Smooth muscle cell (in vitro differentiated cells): ENCODE measurements at regions not wholly inside any gene's neighbourhood (a gene's known extent, or its start where the extent isn't known, plus 50 kb on each side); places are given as distances from the start of the nearest gene placed in this dataset.

Source experiments
- DNase-seq: peaks from one replicate; lab custom pipeline; 2025; ENCODE audit not compliant: unreplicated experiment; lab: John Stamatoyannopoulos, UW
- H2AFZ ChIP-seq: fragments of 200-600 bp; sonication (generic); 2 replicates; pipeline ENCODE4 v1.6.0; 2016; ENCODE audit warnings: antibody characterized with exemption, low read depth, mild to moderate bottlenecking
- H3F3A ChIP-seq: fragments of 200-600 bp; sonication (generic); 2 replicates; pipeline ENCODE4 v1.6.0; 2017; ENCODE audit warnings: antibody characterized with exemption, low read depth
- H3K27ac ChIP-seq: fragments of 200-600 bp; sonication (generic); 2 replicates; pipeline ENCODE4 v1.5.1; 2016; ENCODE audit warnings: low read depth, mild to moderate bottlenecking
- H3K27me3 ChIP-seq: fragments of 200-600 bp; sonication (generic); 2 replicates; pipeline ENCODE4 v1.6.1; 2016; ENCODE audit warnings: low read depth, mild to moderate bottlenecking
- H3K36me3 ChIP-seq: fragments of 200-600 bp; sonication (generic); 2 replicates; pipeline ENCODE4 v1.5.1; 2016; ENCODE audit warnings: low read depth
- H3K4me1 ChIP-seq: fragments of 200-600 bp; sonication (generic); 2 replicates; pipeline ENCODE4 v1.5.1; 2016; ENCODE audit warnings: low read depth
- H3K4me2 ChIP-seq: fragments of 200-600 bp; sonication (generic); 2 replicates; pipeline ENCODE4 v1.6.0; 2016; ENCODE audit warnings: mild to moderate bottlenecking
- H3K4me3 ChIP-seq: fragments of 200-600 bp; sonication (generic); 2 replicates; pipeline ENCODE4 v1.5.1; 2016; ENCODE audit warnings: mild to moderate bottlenecking
- H3K79me2 ChIP-seq: fragments of 200-600 bp; sonication (generic); 2 replicates; pipeline ENCODE4 v1.6.0; 2016; ENCODE audit warnings: low read depth, mild to moderate bottlenecking
- H3K9ac ChIP-seq: fragments of 200-600 bp; sonication (generic); 2 replicates; pipeline ENCODE4 v1.6.0; 2016; ENCODE audit warnings: low read depth
- H3K9me3 ChIP-seq: fragments of 200-600 bp; sonication (generic); replicated peaks from 2 replicates; pipeline ENCODE4 v1.5.1; 2016; ENCODE audit warnings: low read depth
- H4K20me1 ChIP-seq: fragments of 200-600 bp; sonication (generic); 2 replicates; pipeline ENCODE4 v1.6.0; 2016; ENCODE audit warnings: low read depth
- WGBS: methylation state at CpG from one replicate; pipeline ENCODE4 v1.1.7; 2016; ENCODE audit warnings: low lambda C conversion rate; 5-methylcytosine and 5-hydroxymethylcytosine counted together
- TF ChIP-seq, protein P1 (sequence below): fragments of 200-600 bp; sonication (generic); IDR thresholded peaks from 2 replicates; pipeline ENCODE4 v1.5.1; 2017; ENCODE audit warnings: borderline replicate concordance, mild to moderate bottlenecking, antibody characterized with exemption; ENCODE audit not compliant: insufficient read depth, poor library complexity, severe bottlenecking

DNA sequence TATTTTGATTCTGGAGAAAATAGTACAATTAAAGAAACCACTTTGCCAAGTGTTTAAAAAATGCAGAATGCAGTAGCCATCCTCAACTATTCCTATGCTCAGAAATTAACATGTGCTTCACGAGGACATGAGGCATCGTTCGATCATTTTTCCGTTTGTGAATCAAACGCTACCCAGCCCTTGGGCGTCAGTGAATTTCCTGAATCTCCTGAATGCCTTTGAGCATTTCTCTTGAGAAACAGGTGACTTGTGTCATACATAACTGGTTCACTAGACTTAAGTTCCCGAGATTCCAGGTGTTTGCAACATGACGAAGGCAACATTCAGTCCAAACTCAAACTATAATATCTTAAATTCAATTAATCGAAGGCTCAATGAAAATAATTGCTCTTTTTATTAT lies 110.0 kb upstream of the ALKAL2 start:
- Histone ChIP-seq H3K9me3 (no peaks in the 10 kb centered on the region), H3K9ac (no peak overlapping the region), H3K36me3 (no peaks in the 10 kb centered on the region), H3K4me2 (no peak overlapping the region), H3F3A (no peaks in the 10 kb centered on the region), H3K27ac (no peak overlapping the region), H3K27me3 (no peaks in the 10 kb centered on the region), H3K4me3 (no peak overlapping the region), H3K4me1 (no peaks in the 10 kb centered on the region), H3K79me2 (no peaks in the 10 kb centered on the region), H4K20me1 (no peaks in the 10 kb centered on the region), H2AFZ (no peak overlapping the region)
- 94% methylated on average over 9 of the region's 9 CpGs for WGBS
- no peak for DNase-seq
- TF ChIP-seq, protein P1, sequence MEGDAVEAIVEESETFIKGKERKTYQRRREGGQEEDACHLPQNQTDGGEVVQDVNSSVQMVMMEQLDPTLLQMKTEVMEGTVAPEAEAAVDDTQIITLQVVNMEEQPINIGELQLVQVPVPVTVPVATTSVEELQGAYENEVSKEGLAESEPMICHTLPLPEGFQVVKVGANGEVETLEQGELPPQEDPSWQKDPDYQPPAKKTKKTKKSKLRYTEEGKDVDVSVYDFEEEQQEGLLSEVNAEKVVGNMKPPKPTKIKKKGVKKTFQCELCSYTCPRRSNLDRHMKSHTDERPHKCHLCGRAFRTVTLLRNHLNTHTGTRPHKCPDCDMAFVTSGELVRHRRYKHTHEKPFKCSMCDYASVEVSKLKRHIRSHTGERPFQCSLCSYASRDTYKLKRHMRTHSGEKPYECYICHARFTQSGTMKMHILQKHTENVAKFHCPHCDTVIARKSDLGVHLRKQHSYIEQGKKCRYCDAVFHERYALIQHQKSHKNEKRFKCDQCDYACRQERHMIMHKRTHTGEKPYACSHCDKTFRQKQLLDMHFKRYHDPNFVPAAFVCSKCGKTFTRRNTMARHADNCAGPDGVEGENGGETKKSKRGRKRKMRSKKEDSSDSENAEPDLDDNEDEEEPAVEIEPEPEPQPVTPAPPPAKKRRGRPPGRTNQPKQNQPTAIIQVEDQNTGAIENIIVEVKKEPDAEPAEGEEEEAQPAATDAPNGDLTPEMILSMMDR = no peak

DNA sequence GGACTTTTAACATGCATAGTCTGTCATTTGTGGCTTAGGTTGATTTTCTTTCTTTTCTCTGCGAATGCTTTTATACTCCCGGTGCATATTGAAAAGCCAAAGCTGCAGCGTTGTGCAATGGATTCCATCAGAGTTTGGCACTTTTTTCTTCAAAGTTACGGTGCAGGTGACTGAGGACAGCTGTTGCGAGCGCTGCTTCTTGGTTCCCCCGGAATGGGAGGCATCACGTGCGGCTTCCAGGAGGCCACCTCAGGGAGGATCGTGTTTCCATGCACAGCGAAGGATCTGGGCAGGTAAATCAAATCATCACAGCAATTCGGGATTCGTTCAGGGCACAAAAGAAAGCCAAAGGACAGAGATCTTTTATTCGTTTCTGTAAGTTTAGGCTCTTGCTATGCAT lies 109.6 kb upstream of the ALKAL2 start:
- H3K9me3 ChIP-seq = no peaks in the 10 kb centered on the region
- no peak overlapping the region for H2AFZ ChIP-seq
- DNase-seq = no peak
- H3K4me2 ChIP-seq = no peak overlapping the region
- no peaks in the 10 kb centered on the region for H3K27me3 ChIP-seq
- no peaks in the 10 kb centered on the region for H3K36me3 ChIP-seq
- 92% methylated on average over 14 of the region's 14 CpGs for WGBS
- H3F3A ChIP-seq = no peaks in the 10 kb centered on the region
- no peaks in the 10 kb centered on the region for H3K4me1 ChIP-seq
- H3K9ac ChIP-seq = no peak overlapping the region
- no peak overlapping the region for H3K4me3 ChIP-seq
- H3K27ac ChIP-seq = no peak overlapping the region
- H4K20me1 ChIP-seq = no peaks in the 10 kb centered on the region
- no peaks in the 10 kb centered on the region for H3K79me2 ChIP-seq
- TF ChIP-seq, protein P1 = no peak

DNA sequence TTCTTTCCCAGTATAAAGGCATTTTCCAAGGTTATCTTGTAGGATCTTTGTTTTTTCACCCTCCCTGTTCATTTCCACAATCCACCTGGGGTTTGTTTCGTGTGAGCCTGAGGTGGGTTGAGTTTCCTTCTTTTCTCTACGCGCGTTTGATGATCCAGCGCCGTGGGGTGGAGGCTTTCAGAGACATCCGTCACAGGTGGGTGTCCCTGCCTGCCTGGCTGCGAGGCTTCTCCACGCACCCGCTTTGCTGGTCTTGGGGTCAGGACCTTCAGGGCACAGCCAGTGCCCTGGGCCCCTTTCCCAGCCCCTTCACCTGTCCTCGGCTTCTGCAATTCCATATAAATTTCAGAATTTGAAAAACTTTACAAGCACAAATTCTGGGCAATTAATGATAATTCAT lies 109.0 kb upstream of the ALKAL2 start:
- no peak overlapping the region for H3K4me2 ChIP-seq
- H2AFZ ChIP-seq = no peak overlapping the region
- H3K4me1 ChIP-seq = no peaks in the 10 kb centered on the region
- no peak overlapping the region for H3K27ac ChIP-seq
- no peak for DNase-seq
- no peaks in the 10 kb centered on the region for H3K27me3 ChIP-seq
- H3F3A ChIP-seq = no peaks in the 10 kb centered on the region
- no peaks in the 10 kb centered on the region for H3K9me3 ChIP-seq
- no peak overlapping the region for H3K4me3 ChIP-seq
- no peaks in the 10 kb centered on the region for H4K20me1 ChIP-seq
- H3K9ac ChIP-seq = no peak overlapping the region
- no peaks in the 10 kb centered on the region for H3K36me3 ChIP-seq
- 91% methylated on average over 11 of the region's 11 CpGs for WGBS
- H3K79me2 ChIP-seq = no peaks in the 10 kb centered on the region
- TF ChIP-seq, protein P1 = no peak

- Histone ChIP-seq H3K27me3 (no peaks in the 10 kb centered on the region), H2AFZ (no peak overlapping the region), H3K4me1 (no peaks in the 10 kb centered on the region), H3K27ac (no peak overlapping the region), H3K79me2 (no peaks in the 10 kb centered on the region), H3F3A (no peaks in the 10 kb centered on the region), H3K9me3 (no peaks in the 10 kb centered on the region), H3K9ac (no peak overlapping the region), H3K4me2 (no peak overlapping the region), H4K20me1 (no peaks in the 10 kb centered on the region), H3K4me3 (no peak overlapping the region), H3K36me3 (no peaks in the 10 kb centered on the region)
- TF ChIP-seq, protein P1 = no peak
- no peak for DNase-seq
- WGBS = 73% methylated on average over 12 of the region's 12 CpGs
Observed at GRCh38 chr2:395886-396285, 108.0 kb upstream of the ALKAL2 start.
